ENCODE measurements at regions not wholly inside any gene's neighbourhood (a gene's known extent, or its start where the extent isn't known, plus 50 kb on each side); places are given as distances from the start of the nearest gene placed in this dataset.
"Not testable (repeated sequence)": the region's sequence is repeated elsewhere in the genome, so short reads cannot be mapped to it uniquely, and the experiment has no call there.

GRCh38 chr2:7530001-7530400 is 612.8 kb downstream of the RNF144A start:
- DNase-seq (ENCODE audit: low read depth), result no peak

GRCh38 chr2:7539077-7539476 is 621.9 kb downstream of the RNF144A start:
- no peak for DNase-seq (ENCODE audit: low read depth)

- DNase-seq (ENCODE audit: low read depth), result no peak
These were observed 622.5 kb downstream of the RNF144A start for GRCh38 chr2:7539760-7540159.

- DNase-seq (ENCODE audit: low read depth), result no peak
These were observed 635.8 kb downstream of the RNF144A start for GRCh38 chr2:7552825-7553570.

GRCh38 chr2:7555260-7555659 is 638.0 kb downstream of the RNF144A start:
- no peak for DNase-seq (ENCODE audit: low read depth)

- no peak for DNase-seq (ENCODE audit: low read depth)
These were observed 640.2 kb downstream of the RNF144A start for GRCh38 chr2:7557376-7557775.

GRCh38 chr2:7559791-7560190 is 642.6 kb downstream of the RNF144A start:
- no peak for DNase-seq (ENCODE audit: low read depth)

- DNase-seq (ENCODE audit: low read depth), result no peak
These were observed 649.2 kb downstream of the RNF144A start for GRCh38 chr2:7566382-7566881.

- DNase-seq (ENCODE audit: low read depth), result not testable (repeated sequence)
These were observed 649.9 kb downstream of the RNF144A start for GRCh38 chr2:7567116-7567515.

GRCh38 chr2:7567646-7568045 is 650.4 kb downstream of the RNF144A start:
- peak; percentile 37 for DNase-seq (ENCODE audit: low read depth)

- no peak for DNase-seq (ENCODE audit: low read depth)
These were observed 653.0 kb downstream of the RNF144A start for GRCh38 chr2:7570247-7570646.

GRCh38 chr2:7571701-7572100 is 654.5 kb downstream of the RNF144A start:
- DNase-seq (ENCODE audit: low read depth), result no peak

- DNase-seq (ENCODE audit: low read depth), result no peak
These were observed 655.2 kb downstream of the RNF144A start for GRCh38 chr2:7572450-7572849.

GRCh38 chr2:7573166-7573825 is 656.1 kb downstream of the RNF144A start:
- no peak for DNase-seq (ENCODE audit: low read depth)

GRCh38 chr2:7574385-7574784 is 657.2 kb downstream of the RNF144A start:
- DNase-seq (ENCODE audit: low read depth), result no peak

- no peak for DNase-seq (ENCODE audit: low read depth)
These were observed 660.6 kb downstream of the RNF144A start for GRCh38 chr2:7577769-7578168.

GRCh38 chr2:7584017-7584416 is 666.8 kb downstream of the RNF144A start:
- no peak for DNase-seq (ENCODE audit: low read depth)

GRCh38 chr2:7586898-7587297 is 669.7 kb downstream of the RNF144A start:
- DNase-seq (ENCODE audit: low read depth), result no peak

GRCh38 chr2:7588295-7588694 is 671.1 kb downstream of the RNF144A start:
- DNase-seq (ENCODE audit: low read depth), result no peak

- no peak for DNase-seq (ENCODE audit: low read depth)
These were observed 675.5 kb downstream of the RNF144A start for GRCh38 chr2:7592618-7593140.

GRCh38 chr2:7593360-7593759 is 676.1 kb downstream of the RNF144A start:
- no peak for DNase-seq (ENCODE audit: low read depth)

GRCh38 chr2:7594211-7594610 is 677.0 kb downstream of the RNF144A start:
- no peak for DNase-seq (ENCODE audit: low read depth)

GRCh38 chr2:7595206-7595605 is 678.0 kb downstream of the RNF144A start:
- DNase-seq (ENCODE audit: low read depth), result no peak

Data from stimulated activated CD8-positive, alpha-beta memory T cell treated with anti-CD3 and anti-CD28 coated beads, Interleukin-7, amount 100 ng/mL, for 24 hours (primary cell).